GM18511 (cell line): ENCODE measurements at regions not wholly inside any gene's neighbourhood (a gene's known extent, or its start where the extent isn't known, plus 50 kb on each side); places are given as distances from the start of the nearest gene placed in this dataset.

Experiments used
- ATAC-seq: cut with Tn5 transposase; IDR thresholded peaks from one replicate; pipeline ENCODE4 v1.9.1; 2021; ENCODE audit warnings: mild to moderate bottlenecking, moderate library complexity; ENCODE audit not compliant: unreplicated experiment

GRCh38 chr7:114755856-114756255 is 166.0 kb upstream of the MDFIC start:
- ATAC-seq = no peak

- no peak for ATAC-seq
Observed at GRCh38 chr7:114758661-114759227, 163.2 kb upstream of the MDFIC start.

- ATAC-seq = no peak
Observed at GRCh38 chr7:114759347-114760062, 162.4 kb upstream of the MDFIC start.

- ATAC-seq = no peak
Observed at GRCh38 chr7:114760477-114760876, 161.4 kb upstream of the MDFIC start.

GRCh38 chr7:114761973-114762372 is 159.9 kb upstream of the MDFIC start:
- no peak for ATAC-seq

- ATAC-seq = no peak
Observed at GRCh38 chr7:114765331-114766040, 156.4 kb upstream of the MDFIC start.

GRCh38 chr7:114766041-114766356 is 155.9 kb upstream of the MDFIC start:
- no peak for ATAC-seq

GRCh38 chr7:114777288-114777687 is 144.6 kb upstream of the MDFIC start:
- ATAC-seq = no peak

GRCh38 chr7:114783508-114783907 is 138.4 kb upstream of the MDFIC start:
- no peak for ATAC-seq

- ATAC-seq = no peak
Observed at GRCh38 chr7:114784177-114784576, 137.7 kb upstream of the MDFIC start.

- no peak for ATAC-seq
Observed at GRCh38 chr7:114784746-114785145, 137.1 kb upstream of the MDFIC start.

GRCh38 chr7:114785496-114785895 is 136.4 kb upstream of the MDFIC start:
- ATAC-seq = no peak

- no peak for ATAC-seq
Observed at GRCh38 chr7:114786455-114786854, 135.4 kb upstream of the MDFIC start.

GRCh38 chr7:114787556-114787955 is 134.3 kb upstream of the MDFIC start:
- ATAC-seq = no peak

- ATAC-seq = no peak
Observed at GRCh38 chr7:114788706-114789105, 133.2 kb upstream of the MDFIC start.

GRCh38 chr7:114789161-114789560 is 132.7 kb upstream of the MDFIC start:
- ATAC-seq = no peak

GRCh38 chr7:114789871-114790311 is 132.0 kb upstream of the MDFIC start:
- no peak for ATAC-seq

- ATAC-seq = no peak
Observed at GRCh38 chr7:114790521-114790920, 131.4 kb upstream of the MDFIC start.

- no peak for ATAC-seq
Observed at GRCh38 chr7:114791771-114792170, 130.1 kb upstream of the MDFIC start.

GRCh38 chr7:114793155-114793845 is 128.6 kb upstream of the MDFIC start:
- no peak for ATAC-seq

GRCh38 chr7:114795475-114795874 is 126.4 kb upstream of the MDFIC start:
- ATAC-seq = no peak

GRCh38 chr7:114799628-114800028 is 122.3 kb upstream of the MDFIC start:
- no peak for ATAC-seq
